HG03575 (cell line): ENCODE measurements at regions not wholly inside any gene's neighbourhood (a gene's known extent, or its start where the extent isn't known, plus 50 kb on each side); places are given as distances from the start of the nearest gene placed in this dataset.

Source experiments
- ATAC-seq: cut with Tn5 transposase; IDR thresholded peaks from one replicate; pipeline ENCODE4 v1.9.1; 2021; ENCODE audit not compliant: unreplicated experiment, insufficient number of reproducible peaks, low FRiP score; ENCODE audit errors: extremely low read depth

GRCh38 chr13:65915195-65915594, 1314.9 kb downstream of the PCDH9 start:
- no peak for ATAC-seq

- no peak for ATAC-seq
Observed at GRCh38 chr13:65914716-65915115, 1315.4 kb downstream of the PCDH9 start.

GRCh38 chr13:65913173-65913572, 1317.0 kb downstream of the PCDH9 start:
- no peak for ATAC-seq

- no peak for ATAC-seq
Observed at GRCh38 chr13:65912516-65912915, 1317.6 kb downstream of the PCDH9 start.

- no peak for ATAC-seq
Observed at GRCh38 chr13:65911546-65912193, 1318.5 kb downstream of the PCDH9 start.

- ATAC-seq: no peak
Observed at GRCh38 chr13:65909501-65909900, 1320.6 kb downstream of the PCDH9 start.

GRCh38 chr13:65907666-65908525, 1322.2 kb downstream of the PCDH9 start:
- no peak for ATAC-seq

- no peak for ATAC-seq
Observed at GRCh38 chr13:65901723-65902122, 1328.4 kb downstream of the PCDH9 start.

GRCh38 chr13:65894049-65894448, 1336.1 kb downstream of the PCDH9 start:
- no peak for ATAC-seq

GRCh38 chr13:65892859-65893258, 1337.3 kb downstream of the PCDH9 start:
- no peak for ATAC-seq

- ATAC-seq: no peak
Observed at GRCh38 chr13:65889368-65889767, 1340.8 kb downstream of the PCDH9 start.

- no peak for ATAC-seq
Observed at GRCh38 chr13:65882810-65883209, 1347.3 kb downstream of the PCDH9 start.

- ATAC-seq: no peak
Observed at GRCh38 chr13:65881561-65882155, 1348.5 kb downstream of the PCDH9 start.

- no peak for ATAC-seq
Observed at GRCh38 chr13:65875031-65875430, 1355.1 kb downstream of the PCDH9 start.

- ATAC-seq: no peak
Observed at GRCh38 chr13:65872448-65872847, 1357.7 kb downstream of the PCDH9 start.

GRCh38 chr13:65868884-65869283, 1361.3 kb downstream of the PCDH9 start:
- ATAC-seq: no peak

- ATAC-seq: no peak
Observed at GRCh38 chr13:65868099-65868498, 1362.0 kb downstream of the PCDH9 start.

GRCh38 chr13:65866138-65866537, 1364.0 kb downstream of the PCDH9 start:
- ATAC-seq: no peak

- ATAC-seq: no peak
Observed at GRCh38 chr13:65865206-65865605, 1364.9 kb downstream of the PCDH9 start.

GRCh38 chr13:65864039-65864438, 1366.1 kb downstream of the PCDH9 start:
- no peak for ATAC-seq
